ENCODE measurements at regions not wholly inside any gene's neighbourhood (a gene's known extent, or its start where the extent isn't known, plus 50 kb on each side); places are given as distances from the start of the nearest gene placed in this dataset.

DNA sequence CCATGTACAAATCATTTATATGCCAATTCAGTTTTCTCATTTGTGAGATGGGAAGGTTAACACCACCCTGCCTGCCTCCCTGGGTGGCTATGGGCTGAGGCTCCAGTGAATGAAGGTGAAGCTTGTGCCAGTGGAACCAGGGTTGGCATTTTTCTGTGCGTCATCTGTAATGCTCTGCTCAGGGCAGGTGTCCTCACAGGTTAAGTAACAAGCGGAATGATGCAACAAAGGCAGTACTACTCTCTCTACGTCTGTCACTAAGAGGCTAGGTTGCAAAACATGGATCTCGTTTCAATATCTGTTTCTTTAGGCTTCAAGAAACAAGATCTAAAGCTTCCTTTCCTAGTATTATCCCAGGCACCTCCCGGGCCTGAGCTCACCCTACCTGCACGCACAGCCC lies 67.0 kb upstream of the ZNF648 start:
- no peak overlapping the region for H2AFZ ChIP-seq (ENCODE audit: control insufficient read depth, low read length)
- H3K4me1 ChIP-seq (ENCODE audit: control insufficient read depth, extremely low read depth, insufficient read depth, low read length): no peaks in the 10 kb centered on the region
- no peaks in the 10 kb centered on the region for H3K27me3 ChIP-seq (ENCODE audit: control insufficient read depth, extremely low read depth, insufficient read depth, low read length)
- dilution Hi-C loops (cut with MboI; ENCODE audit: extremely low pct_ligation_motif_present, low sequenced_read_pairs): no loop called here
- no peaks in the 10 kb centered on the region for H3K79me2 ChIP-seq (ENCODE audit: control insufficient read depth, insufficient read depth, low read length)
- H3K9me1 ChIP-seq (ENCODE audit: control insufficient read depth, extremely low read depth, insufficient read depth, low read length): no peaks in the 10 kb centered on the region
- DNase-seq (ENCODE audit: low read depth, low spot score): no peak
- no peaks in the 10 kb centered on the region for H3K9me3 ChIP-seq (ENCODE audit: control insufficient read depth, low read depth, low read length)
- no peak overlapping the region for H3K4me3 ChIP-seq (ENCODE audit: control insufficient read depth in 2 of 3, extremely low read depth in 1 of 3, insufficient read depth in 2 of 3, low read depth in 1 of 3, low read length in 3 of 3)
- H3K4me2 ChIP-seq (ENCODE audit: control insufficient read depth, extremely low read depth, insufficient read depth, low read depth, low read length): no peak overlapping the region
- H3K27ac ChIP-seq (ENCODE audit: control insufficient read depth, insufficient read depth, low read length): no peak overlapping the region
- no peaks in the 10 kb centered on the region for H3K36me3 ChIP-seq (ENCODE audit: control insufficient read depth in 2 of 2, extremely low read depth in 1 of 2, insufficient read depth in 2 of 2, low read length in 2 of 2)
- no peak for TF ChIP-seq EZH2 (IDR thresholded peaks at IDR 0.05; ENCODE audit: low read length)
- TF ChIP-seq, protein P1, sequence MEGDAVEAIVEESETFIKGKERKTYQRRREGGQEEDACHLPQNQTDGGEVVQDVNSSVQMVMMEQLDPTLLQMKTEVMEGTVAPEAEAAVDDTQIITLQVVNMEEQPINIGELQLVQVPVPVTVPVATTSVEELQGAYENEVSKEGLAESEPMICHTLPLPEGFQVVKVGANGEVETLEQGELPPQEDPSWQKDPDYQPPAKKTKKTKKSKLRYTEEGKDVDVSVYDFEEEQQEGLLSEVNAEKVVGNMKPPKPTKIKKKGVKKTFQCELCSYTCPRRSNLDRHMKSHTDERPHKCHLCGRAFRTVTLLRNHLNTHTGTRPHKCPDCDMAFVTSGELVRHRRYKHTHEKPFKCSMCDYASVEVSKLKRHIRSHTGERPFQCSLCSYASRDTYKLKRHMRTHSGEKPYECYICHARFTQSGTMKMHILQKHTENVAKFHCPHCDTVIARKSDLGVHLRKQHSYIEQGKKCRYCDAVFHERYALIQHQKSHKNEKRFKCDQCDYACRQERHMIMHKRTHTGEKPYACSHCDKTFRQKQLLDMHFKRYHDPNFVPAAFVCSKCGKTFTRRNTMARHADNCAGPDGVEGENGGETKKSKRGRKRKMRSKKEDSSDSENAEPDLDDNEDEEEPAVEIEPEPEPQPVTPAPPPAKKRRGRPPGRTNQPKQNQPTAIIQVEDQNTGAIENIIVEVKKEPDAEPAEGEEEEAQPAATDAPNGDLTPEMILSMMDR (optimal IDR thresholded peaks at IDR 0.05 in 1 of 3, IDR thresholded peaks at IDR 0.05 in 1 of 3, conservative IDR thresholded peaks at IDR 0.05 in 1 of 3; ENCODE audit: extremely low read depth in 1 of 3, insufficient read depth in 2 of 3, low read length in 3 of 3): no peak
- no peaks in the 10 kb centered on the region for H4K20me1 ChIP-seq (ENCODE audit: control insufficient read depth, extremely low read depth, insufficient read depth, low read length)
- H3K9ac ChIP-seq (ENCODE audit: control insufficient read depth, extremely low read depth, insufficient read depth, low read length): no peak overlapping the region
- FAIRE-seq: no peak

DNA sequence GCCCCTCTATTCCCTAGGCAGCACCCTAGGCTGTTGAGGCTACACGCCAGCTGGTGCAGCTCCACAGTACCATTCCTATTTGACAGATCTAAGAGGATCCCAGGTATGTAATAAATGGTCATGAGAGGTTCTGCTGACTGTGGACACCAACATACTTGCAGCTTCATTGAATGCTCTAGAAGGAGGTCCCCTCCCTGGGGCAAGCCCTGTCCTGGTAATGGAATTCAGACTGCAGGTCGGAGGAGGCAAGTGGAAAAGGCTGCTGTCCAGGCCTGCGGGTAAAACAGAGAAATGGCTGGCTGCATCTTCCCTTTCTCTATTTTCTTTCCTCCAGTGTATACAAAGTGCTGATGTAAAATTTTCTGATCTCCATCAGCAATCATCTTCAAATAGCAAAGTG lies 66.1 kb upstream of the ZNF648 start:
- H3K36me3 ChIP-seq (ENCODE audit: control insufficient read depth in 2 of 2, extremely low read depth in 1 of 2, insufficient read depth in 2 of 2, low read length in 2 of 2): no peaks in the 10 kb centered on the region
- H4K20me1 ChIP-seq (ENCODE audit: control insufficient read depth, extremely low read depth, insufficient read depth, low read length): no peaks in the 10 kb centered on the region
- H3K79me2 ChIP-seq (ENCODE audit: control insufficient read depth, insufficient read depth, low read length): no peaks in the 10 kb centered on the region
- H3K9me1 ChIP-seq (ENCODE audit: control insufficient read depth, extremely low read depth, insufficient read depth, low read length): no peaks in the 10 kb centered on the region
- H3K27me3 ChIP-seq (ENCODE audit: control insufficient read depth, extremely low read depth, insufficient read depth, low read length): no peaks in the 10 kb centered on the region
- TF ChIP-seq EZH2 (IDR thresholded peaks at IDR 0.05; ENCODE audit: low read length): no peak
- TF ChIP-seq, protein P1 (optimal IDR thresholded peaks at IDR 0.05 in 1 of 3, IDR thresholded peaks at IDR 0.05 in 1 of 3, conservative IDR thresholded peaks at IDR 0.05 in 1 of 3; ENCODE audit: extremely low read depth in 1 of 3, insufficient read depth in 2 of 3, low read length in 3 of 3): no peak
- H3K4me1 ChIP-seq (ENCODE audit: control insufficient read depth, extremely low read depth, insufficient read depth, low read length): peaks cover 2% of the 10 kb centered on the region
- FAIRE-seq: no peak
- H3K4me2 ChIP-seq (ENCODE audit: control insufficient read depth, extremely low read depth, insufficient read depth, low read depth, low read length): no peak overlapping the region
- H2AFZ ChIP-seq (ENCODE audit: control insufficient read depth, low read length): no peak overlapping the region
- H3K9me3 ChIP-seq (ENCODE audit: control insufficient read depth, low read depth, low read length): no peaks in the 10 kb centered on the region
- H3K27ac ChIP-seq (ENCODE audit: control insufficient read depth, insufficient read depth, low read length): no peak overlapping the region
- no peak overlapping the region for H3K9ac ChIP-seq (ENCODE audit: control insufficient read depth, extremely low read depth, insufficient read depth, low read length)
- dilution Hi-C loops (cut with MboI; ENCODE audit: extremely low pct_ligation_motif_present, low sequenced_read_pairs): no loop called here
- no peak overlapping the region for H3K4me3 ChIP-seq (ENCODE audit: control insufficient read depth in 2 of 3, extremely low read depth in 1 of 3, insufficient read depth in 2 of 3, low read depth in 1 of 3, low read length in 3 of 3)
- DNase-seq (ENCODE audit: low read depth, low spot score): no peak

All from keratinocyte (primary cell).